HepG2 (cell line): ENCODE measurements at regions not wholly inside any gene's neighbourhood (a gene's known extent, or its start where the extent isn't known, plus 50 kb on each side); places are given as distances from the start of the nearest gene placed in this dataset.

Experiments
- ATAC-seq: fragments of 200-7000 bp; cut with Tn5 transposase; 3 replicates; pipeline ENCODE4 v1.9.1; 2020; ENCODE audit warnings: mild to moderate bottlenecking, moderate library complexity
- BruUV-seq: library from RNA; stranded (reverse); fragments of 400-500 nt; replicated peaks from 2 replicates; lab custom pipeline; 2021; lab: Mats Ljungman, UMichigan
- CTCF ChIA-PET: fragments of 300-600 bp; formaldehyde crosslinking; extraction: SDS; loops from one replicate; lab custom pipeline; 2021; ENCODE audit warnings: low total read pairs, inconsistent platforms, low intra/inter-chr PET ratio; lab: Yijun Ruan, JAX
- POLR2A ChIA-PET: fragments of 350-600 bp; sonication (Branson Sonifier 250); formaldehyde crosslinking; loops from one replicate; lab custom pipeline; 2020; ENCODE audit warnings: antibody characterized with exemption, inconsistent platforms; lab: Yijun Ruan, JAX
- DNase-seq: peaks from one replicate; pipeline ENCODE4 v3.0.0-alpha.2; 2015; ENCODE audit warnings: low spot score
- FAIRE-seq: peaks from 3 replicates; lab custom pipeline; 2011; peaks lifted over from hg19 to GRCh38; lab: Jason Lieb, UNC
- H2AFZ ChIP-seq: one replicate; pipeline ENCODE4 v1.6.1; 2011; ENCODE audit warnings: low read length, inconsistent platforms
- H3K27ac ChIP-seq: fragments of 300-600 bp; 3 replicates; pipeline ENCODE4 v1.8.0; 2011; ENCODE audit warnings: mixed run types, mild to moderate bottlenecking, mixed read lengths, low read length, inconsistent platforms; ENCODE audit not compliant: insufficient read depth; ENCODE audit errors: extremely low read length
- H3K27me3 ChIP-seq, 2 experiments: fragments of 200-600 bp in 1 of 2; 2 replicates in 1 of 2; 3 replicates in 1 of 2; pipeline versions ENCODE4 v1.6.0 to v1.8.0; 2011; ENCODE audit warnings: low read length in 2 of 2, mild to moderate bottlenecking in 2 of 2, moderate library complexity in 2 of 2, inconsistent platforms in 1 of 2; ENCODE audit not compliant: insufficient read depth in 2 of 2, control insufficient read depth in 1 of 2
- H3K36me3 ChIP-seq, 2 experiments: fragments of 200-600 bp in 1 of 2; replicated peaks in 1 of 2; 2 replicates in 1 of 2; 3 replicates in 1 of 2; pipeline versions ENCODE4 v1.5.1 to v1.8.0; 2011; ENCODE audit warnings: low read length in 2 of 2, inconsistent platforms in 1 of 2; ENCODE audit not compliant: insufficient read depth in 2 of 2, control insufficient read depth in 1 of 2
- H3K4me1 ChIP-seq: 2 replicates; pipeline ENCODE4 v1.5.1; 2012; ENCODE audit warnings: low read length, inconsistent platforms; ENCODE audit not compliant: insufficient read depth
- H3K4me2 ChIP-seq: 2 replicates; pipeline ENCODE4 v1.6.0; 2011; ENCODE audit warnings: low read depth, low read length, inconsistent platforms
- H3K4me3 ChIP-seq, 3 experiments: fragments of 200-600 bp in 1 of 3; sonication (generic), shearing (Covaris generic) in 1 of 3; replicated peaks in 1 of 3; 2 replicates each; pipeline ENCODE4 v1.5.1; 2011 to 2016; ENCODE audit warnings: low read length in 3 of 3, inconsistent platforms in 2 of 3, low read depth in 2 of 3, mild to moderate bottlenecking in 2 of 3, control low read depth in 1 of 3, mixed read lengths in 1 of 3; ENCODE audit not compliant: insufficient read depth in 1 of 3
- H3K79me2 ChIP-seq: one replicate; pipeline ENCODE4 v1.6.1; 2011; ENCODE audit warnings: low read length, inconsistent platforms; ENCODE audit not compliant: insufficient read depth
- H3K9ac ChIP-seq: 2 replicates; pipeline ENCODE4 v1.6.0; 2011; ENCODE audit warnings: mild to moderate bottlenecking, low read depth, low read length, inconsistent platforms; ENCODE audit not compliant: insufficient read depth
- H3K9me3 ChIP-seq: 2 replicates; pipeline ENCODE4 v1.5.1; 2012; ENCODE audit warnings: mild to moderate bottlenecking, low read length
- H4K20me1 ChIP-seq: 2 replicates; pipeline ENCODE4 v1.6.0; 2011; ENCODE audit warnings: inconsistent platforms, mild to moderate bottlenecking, low read length, moderate library complexity; ENCODE audit not compliant: insufficient read depth
- AHR ChIP-seq: IDR thresholded peaks from 2 replicates; pipeline ENCODE4 v1.6.1; 2018; ENCODE audit warnings: missing genetic modification reagents, missing compliant biosample characterization
- BRCA1 ChIP-seq: sonication (generic); formaldehyde crosslinking; IDR thresholded peaks from 2 replicates; pipeline ENCODE4 v1.4.0; 2020; ENCODE audit warnings: missing genetic modification reagents
- FOXP1 ChIP-seq, 2 experiments: fragments of 450-650 bp in 1 of 2; IDR thresholded peaks; 2 replicates each; pipeline ENCODE4 v1.6.1; 2017 to 2018; ENCODE audit warnings: antibody characterized with exemption in 1 of 2
- KAT8 ChIP-seq: IDR thresholded peaks from 2 replicates; pipeline ENCODE4 v1.6.1; 2016; ENCODE audit warnings: missing genetic modification reagents, missing compliant biosample characterization
- PRPF4 ChIP-seq: fragments of 200-400 bp; formaldehyde crosslinking; IDR thresholded peaks from 2 replicates; pipeline ENCODE4 v1.6.1; 2016; ENCODE audit warnings: low read length, low read depth; ENCODE audit not compliant: poor library complexity, severe bottlenecking
- SAP130 ChIP-seq: IDR thresholded peaks from 2 replicates; pipeline ENCODE4 v1.6.1; 2016; ENCODE audit warnings: low read depth
- SP140L ChIP-seq: sonication (generic); formaldehyde crosslinking; IDR thresholded peaks from 2 replicates; pipeline ENCODE4 v1.4.0; 2020; ENCODE audit warnings: missing genetic modification reagents, borderline replicate concordance
- ZNF260 ChIP-seq: sonication (generic); formaldehyde crosslinking; IDR thresholded peaks from 2 replicates; pipeline ENCODE4 v1.4.0; 2020; ENCODE audit warnings: missing genetic modification reagents, low read depth, mild to moderate bottlenecking, borderline replicate concordance
- ZNF572 ChIP-seq: sonication (generic); formaldehyde crosslinking; IDR thresholded peaks from 2 replicates; pipeline ENCODE4 v1.5.1; 2020; ENCODE audit warnings: mild to moderate bottlenecking, missing genetic modification reagents
- ZNF7 ChIP-seq: IDR thresholded peaks from 2 replicates; pipeline ENCODE4 v1.6.1; 2016; ENCODE audit warnings: missing biosample characterization, missing genetic modification reagents
- ZNF788 ChIP-seq: sonication (generic); formaldehyde crosslinking; IDR thresholded peaks from 2 replicates; pipeline ENCODE4 v1.5.0; 2020; ENCODE audit warnings: mild to moderate bottlenecking, missing genetic modification reagents, borderline replicate concordance
- ZSCAN12 ChIP-seq: sonication (generic); formaldehyde crosslinking; IDR thresholded peaks from 2 replicates; pipeline ENCODE4 v1.9.0; 2021; ENCODE audit warnings: mild to moderate bottlenecking, missing genetic modification reagents
- WGBS: methylation state at CpG from one replicate; pipeline ENCODE4 v1.1.6; 2017; ENCODE audit warnings: low lambda C conversion rate; 5-methylcytosine and 5-hydroxymethylcytosine counted together
- in situ Hi-C: cut with HindIII; loops from 2 replicates; pipeline ENCODE4 v1.10.0; 2017; ENCODE audit warnings: low pct_unique_long_range_greater_than_20kb; ENCODE audit not compliant: extremely low pct_ligation_motif_present
- intact Hi-C: fragments of 100-400 bp; cut with micrococcal nuclease; formaldehyde crosslinking; loops from one replicate; pipeline ENCODE4 v1.10.0; 2022; ENCODE audit not compliant: unreplicated experiment
- TF ChIP-seq, protein P1 (sequence below): sonication (generic); formaldehyde crosslinking; IDR thresholded peaks from 2 replicates; pipeline ENCODE4 v1.5.1; 2020; ENCODE audit warnings: mild to moderate bottlenecking, missing genetic modification reagents, moderate library complexity
- TF ChIP-seq, protein P2 (sequence below): sonication (generic); formaldehyde crosslinking; IDR thresholded peaks from 2 replicates; pipeline ENCODE4 v1.8.0; 2022; ENCODE audit warnings: missing genetic modification reagents, mild to moderate bottlenecking, borderline replicate concordance

DNA sequence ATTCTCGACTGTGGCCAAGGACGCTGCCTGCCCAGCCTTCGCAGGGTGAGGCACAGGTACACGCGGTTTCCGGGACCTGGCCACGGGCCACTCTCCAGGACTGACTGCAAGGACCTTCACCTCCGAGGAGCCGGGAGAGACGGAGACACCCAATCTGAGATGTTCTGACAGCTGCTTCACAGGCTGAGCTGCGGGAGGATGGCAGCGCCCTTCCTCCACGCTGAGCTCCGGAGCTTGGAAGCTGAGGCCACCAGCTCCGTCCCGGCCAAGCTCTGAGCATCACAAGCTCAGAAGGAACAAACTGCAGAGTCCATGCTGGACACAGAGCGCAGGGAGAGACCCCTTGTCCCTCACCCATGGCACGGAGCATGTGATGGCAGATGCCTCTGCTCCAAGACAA lies 71.1 kb upstream of the CTDP1 start:
- ChIA-PET POLR2A (no interaction called here), CTCF (no interaction called here)
- Histone ChIP-seq H3K27me3 (peaks cover 3 to 52% of the 10 kb centered on the region in 2 experiments), H3K4me1 (no peaks in the 10 kb centered on the region), H4K20me1 (no peaks in the 10 kb centered on the region), H3K4me3 (no peak overlapping the region), H3K79me2 (no peaks in the 10 kb centered on the region), H3K36me3 (no peaks in the 10 kb centered on the region), H3K9me3 (no peaks in the 10 kb centered on the region), H3K27ac (no peak overlapping the region), H2AFZ (no peak overlapping the region), H3K9ac (no peak overlapping the region), H3K4me2 (no peak overlapping the region)
- BruUV-seq = no TSS peak
- no peak for FAIRE-seq
- TF ChIP-seq AHR (CRISPR knock-in tag) (no peak), ZNF788 (CRISPR knock-in tag) (no peak), SAP130 (no peak), ZSCAN12 (CRISPR knock-in tag) (no peak), PRPF4 (no peak), KAT8 (CRISPR knock-in tag) (no peak), FOXP1 (IDR thresholded peaks at IDR 0.05) (no peak), FOXP1 (CRISPR knock-in tag; IDR thresholded peaks at IDR 0.05) (no peak), ZNF7 (CRISPR knock-in tag) (no peak), ZNF260 (CRISPR knock-in tag) (no peak), BRCA1 (CRISPR knock-in tag) (no peak), ZNF572 (CRISPR knock-in tag) (no peak), SP140L (no peak)
- TF ChIP-seq, protein P1, sequence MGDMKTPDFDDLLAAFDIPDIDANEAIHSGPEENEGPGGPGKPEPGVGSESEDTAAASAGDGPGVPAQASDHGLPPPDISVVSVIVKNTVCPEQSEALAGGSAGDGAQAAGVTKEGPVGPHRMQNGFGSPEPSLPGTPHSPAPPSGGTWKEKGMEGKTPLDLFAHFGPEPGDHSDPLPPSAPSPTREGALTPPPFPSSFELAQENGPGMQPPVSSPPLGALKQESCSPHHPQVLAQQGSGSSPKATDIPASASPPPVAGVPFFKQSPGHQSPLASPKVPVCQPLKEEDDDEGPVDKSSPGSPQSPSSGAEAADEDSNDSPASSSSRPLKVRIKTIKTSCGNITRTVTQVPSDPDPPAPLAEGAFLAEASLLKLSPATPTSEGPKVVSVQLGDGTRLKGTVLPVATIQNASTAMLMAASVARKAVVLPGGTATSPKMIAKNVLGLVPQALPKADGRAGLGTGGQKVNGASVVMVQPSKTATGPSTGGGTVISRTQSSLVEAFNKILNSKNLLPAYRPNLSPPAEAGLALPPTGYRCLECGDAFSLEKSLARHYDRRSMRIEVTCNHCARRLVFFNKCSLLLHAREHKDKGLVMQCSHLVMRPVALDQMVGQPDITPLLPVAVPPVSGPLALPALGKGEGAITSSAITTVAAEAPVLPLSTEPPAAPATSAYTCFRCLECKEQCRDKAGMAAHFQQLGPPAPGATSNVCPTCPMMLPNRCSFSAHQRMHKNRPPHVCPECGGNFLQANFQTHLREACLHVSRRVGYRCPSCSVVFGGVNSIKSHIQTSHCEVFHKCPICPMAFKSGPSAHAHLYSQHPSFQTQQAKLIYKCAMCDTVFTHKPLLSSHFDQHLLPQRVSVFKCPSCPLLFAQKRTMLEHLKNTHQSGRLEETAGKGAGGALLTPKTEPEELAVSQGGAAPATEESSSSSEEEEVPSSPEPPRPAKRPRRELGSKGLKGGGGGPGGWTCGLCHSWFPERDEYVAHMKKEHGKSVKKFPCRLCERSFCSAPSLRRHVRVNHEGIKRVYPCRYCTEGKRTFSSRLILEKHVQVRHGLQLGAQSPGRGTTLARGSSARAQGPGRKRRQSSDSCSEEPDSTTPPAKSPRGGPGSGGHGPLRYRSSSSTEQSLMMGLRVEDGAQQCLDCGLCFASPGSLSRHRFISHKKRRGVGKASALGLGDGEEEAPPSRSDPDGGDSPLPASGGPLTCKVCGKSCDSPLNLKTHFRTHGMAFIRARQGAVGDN (CRISPR knock-in tag) = no peak
- TF ChIP-seq, protein P2, sequence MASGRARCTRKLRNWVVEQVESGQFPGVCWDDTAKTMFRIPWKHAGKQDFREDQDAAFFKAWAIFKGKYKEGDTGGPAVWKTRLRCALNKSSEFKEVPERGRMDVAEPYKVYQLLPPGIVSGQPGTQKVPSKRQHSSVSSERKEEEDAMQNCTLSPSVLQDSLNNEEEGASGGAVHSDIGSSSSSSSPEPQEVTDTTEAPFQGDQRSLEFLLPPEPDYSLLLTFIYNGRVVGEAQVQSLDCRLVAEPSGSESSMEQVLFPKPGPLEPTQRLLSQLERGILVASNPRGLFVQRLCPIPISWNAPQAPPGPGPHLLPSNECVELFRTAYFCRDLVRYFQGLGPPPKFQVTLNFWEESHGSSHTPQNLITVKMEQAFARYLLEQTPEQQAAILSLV (CRISPR knock-in tag) = no peak
- intact Hi-C loops (no loop called here), in situ Hi-C loops (no loop called here)
- no peak for ATAC-seq
- no peak for DNase-seq
- 36% methylated on average over 10 of the region's 18 CpGs for WGBS
